ENCODE measurements at regions not wholly inside any gene's neighbourhood (a gene's known extent, or its start where the extent isn't known, plus 50 kb on each side); places are given as distances from the start of the nearest gene placed in this dataset.

DNA sequence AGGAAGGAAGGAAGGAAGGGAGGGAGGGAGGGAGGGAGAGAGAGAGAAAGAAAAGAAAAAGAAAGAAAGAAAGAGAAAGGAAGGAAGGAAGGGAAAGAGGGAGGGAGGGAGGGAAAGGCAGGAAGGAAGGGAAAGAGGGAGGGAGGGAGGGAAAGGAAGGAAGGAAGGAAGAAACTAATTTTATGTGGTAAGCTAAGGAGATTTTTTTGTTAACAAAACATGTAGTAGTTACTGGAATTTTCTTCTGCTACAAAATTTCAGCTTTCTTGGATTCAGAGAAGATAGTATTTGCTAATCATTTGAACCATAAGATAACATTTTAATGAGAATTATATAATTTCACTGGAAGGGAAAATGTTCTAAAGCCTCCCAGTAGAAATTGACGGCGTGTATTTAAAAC is 437.8 kb upstream of the DCN start:
- intact Hi-C loops (cut with DNase I; ENCODE audit: low total_unique reads), result no loop called here
- Histone ChIP-seq H3K9me3 (peaks cover 0 to 2% (median under 1%) of the 10 kb centered on the region in 8 donors), H3K36me3 (no peaks in the 10 kb centered on the region), H3K27me3 (replicated peaks in 1 of 7) (no peaks in the 10 kb centered on the region), H3K27ac (no peak overlapping the region), H3K4me3 (no peak overlapping the region), H3K4me1 (no peaks in the 10 kb centered on the region)
- DNase-seq, result no peak
- WGBS, 5 donors, result 92 to 97% (median 93%) methylated on average over 2 of the region's 2 CpGs
- TF ChIP-seq POLR2A (IDR thresholded peaks at IDR 0.05), result no peak
- TF ChIP-seq, protein P1, sequence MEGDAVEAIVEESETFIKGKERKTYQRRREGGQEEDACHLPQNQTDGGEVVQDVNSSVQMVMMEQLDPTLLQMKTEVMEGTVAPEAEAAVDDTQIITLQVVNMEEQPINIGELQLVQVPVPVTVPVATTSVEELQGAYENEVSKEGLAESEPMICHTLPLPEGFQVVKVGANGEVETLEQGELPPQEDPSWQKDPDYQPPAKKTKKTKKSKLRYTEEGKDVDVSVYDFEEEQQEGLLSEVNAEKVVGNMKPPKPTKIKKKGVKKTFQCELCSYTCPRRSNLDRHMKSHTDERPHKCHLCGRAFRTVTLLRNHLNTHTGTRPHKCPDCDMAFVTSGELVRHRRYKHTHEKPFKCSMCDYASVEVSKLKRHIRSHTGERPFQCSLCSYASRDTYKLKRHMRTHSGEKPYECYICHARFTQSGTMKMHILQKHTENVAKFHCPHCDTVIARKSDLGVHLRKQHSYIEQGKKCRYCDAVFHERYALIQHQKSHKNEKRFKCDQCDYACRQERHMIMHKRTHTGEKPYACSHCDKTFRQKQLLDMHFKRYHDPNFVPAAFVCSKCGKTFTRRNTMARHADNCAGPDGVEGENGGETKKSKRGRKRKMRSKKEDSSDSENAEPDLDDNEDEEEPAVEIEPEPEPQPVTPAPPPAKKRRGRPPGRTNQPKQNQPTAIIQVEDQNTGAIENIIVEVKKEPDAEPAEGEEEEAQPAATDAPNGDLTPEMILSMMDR (IDR thresholded peaks at IDR 0.05 in 8 of 11, conservative IDR thresholded peaks at IDR 0.05 in 3 of 11), result no peak

DNA sequence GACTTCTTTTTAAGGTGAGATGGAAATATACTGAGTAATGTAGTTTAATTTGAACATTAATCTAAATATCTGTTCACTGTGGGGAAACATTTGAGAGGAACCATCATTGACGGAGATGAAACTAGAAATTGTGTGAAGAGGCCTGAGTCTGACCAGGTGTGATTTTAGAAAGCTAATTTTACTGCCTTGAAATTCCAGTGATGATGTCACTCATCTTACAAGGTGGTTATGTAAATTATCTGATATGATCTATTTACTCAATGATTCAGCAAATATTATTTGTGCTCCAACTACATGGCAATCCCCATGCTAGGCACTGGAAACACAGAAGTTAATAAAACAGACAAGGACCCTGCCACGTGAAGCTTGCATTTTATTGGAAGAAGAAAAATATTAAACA is 435.7 kb upstream of the DCN start:
- no peak for DNase-seq
- H3K9me3 ChIP-seq, result no peaks in the 10 kb centered on the region
- H3K36me3 ChIP-seq, result no peaks in the 10 kb centered on the region
- intact Hi-C loops (cut with DNase I; ENCODE audit: low total_unique reads), result no loop called here
- H3K4me1 ChIP-seq, result no peaks in the 10 kb centered on the region
- TF ChIP-seq POLR2AphosphoS5 (IDR thresholded peaks at IDR 0.05) (no peak), POLR2A (IDR thresholded peaks at IDR 0.05) (no peak)
- TF ChIP-seq, protein P1 (IDR thresholded peaks at IDR 0.05 in 8 of 11, conservative IDR thresholded peaks at IDR 0.05 in 3 of 11), result no peak
- H3K27me3 ChIP-seq (replicated peaks in 1 of 7), result no peaks in the 10 kb centered on the region
- 84 to 91% (median 89%) methylated on average over 2 of the region's 2 CpGs for WGBS, 5 donors
- H3K27ac ChIP-seq, result no peak overlapping the region
- no peak overlapping the region for H3K4me3 ChIP-seq

DNA sequence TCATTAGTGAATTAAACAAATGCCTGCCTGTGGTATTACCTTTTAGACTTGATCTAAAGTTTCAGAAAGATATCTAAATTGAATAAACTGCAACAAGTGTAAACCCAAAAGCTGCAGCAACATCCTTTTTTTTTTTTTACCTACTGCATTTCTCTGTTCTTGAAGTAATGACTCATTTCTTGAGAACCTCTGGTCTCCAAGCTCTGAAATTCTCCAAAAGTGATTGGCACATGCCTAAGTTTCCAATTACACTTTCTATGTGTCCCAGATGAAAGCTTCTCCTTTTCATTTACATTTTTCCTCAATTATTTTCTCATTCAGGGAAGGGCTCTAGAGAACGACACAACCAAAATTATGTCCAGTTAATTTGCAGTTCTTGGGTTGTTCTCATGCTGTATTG is 435.2 kb upstream of the DCN start:
- no peak for DNase-seq
- no peak for TF ChIP-seq POLR2AphosphoS5 (IDR thresholded peaks at IDR 0.05)
- no peak for TF ChIP-seq POLR2A (IDR thresholded peaks at IDR 0.05)
- TF ChIP-seq, protein P1 (IDR thresholded peaks at IDR 0.05 in 8 of 11, conservative IDR thresholded peaks at IDR 0.05 in 3 of 11), result no peak
- no peaks in the 10 kb centered on the region for H3K9me3 ChIP-seq
- no peaks in the 10 kb centered on the region for H3K27me3 ChIP-seq (replicated peaks in 1 of 7)
- 78 to 92% (median 88%) methylated on average over 1 of the region's 1 CpG for WGBS, 5 donors
- H3K27ac ChIP-seq, result no peak overlapping the region
- intact Hi-C loops (cut with DNase I; ENCODE audit: low total_unique reads), result no loop called here
- H3K4me3 ChIP-seq, result no peak overlapping the region
- no peaks in the 10 kb centered on the region for H3K4me1 ChIP-seq
- no peaks in the 10 kb centered on the region for H3K36me3 ChIP-seq

DNA sequence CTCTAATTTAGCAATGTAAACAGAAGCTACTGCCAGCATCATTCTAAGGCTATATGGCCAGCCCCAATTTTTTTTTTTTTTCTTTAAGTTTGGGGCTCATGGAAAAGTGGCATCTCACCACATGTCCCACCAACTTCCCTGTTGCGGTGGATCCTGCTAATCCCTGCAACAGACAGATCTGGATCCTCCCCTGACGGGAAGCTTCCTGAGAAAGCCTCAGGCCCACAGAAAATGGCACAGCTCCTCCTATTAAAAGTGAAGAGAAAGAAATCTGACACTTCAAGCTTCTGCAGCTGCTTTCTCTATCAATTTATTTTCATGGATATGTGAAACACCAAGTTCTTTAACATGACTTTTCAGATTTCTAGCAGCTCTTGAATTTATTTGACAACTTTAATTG is 433.8 kb upstream of the DCN start:
- DNase-seq, result no peak
- intact Hi-C loops (cut with DNase I; ENCODE audit: low total_unique reads), result no loop called here
- no peaks in the 10 kb centered on the region for H3K36me3 ChIP-seq
- no peak overlapping the region for H3K27ac ChIP-seq
- H3K4me3 ChIP-seq, result no peak overlapping the region
- no peaks in the 10 kb centered on the region for H3K27me3 ChIP-seq (replicated peaks in 1 of 7)
- H3K9me3 ChIP-seq, result no peaks in the 10 kb centered on the region
- TF ChIP-seq POLR2A (IDR thresholded peaks at IDR 0.05) (no peak), POLR2AphosphoS5 (IDR thresholded peaks at IDR 0.05) (no peak)
- TF ChIP-seq, protein P1 (IDR thresholded peaks at IDR 0.05 in 8 of 11, conservative IDR thresholded peaks at IDR 0.05 in 3 of 11), result no peak
- no peaks in the 10 kb centered on the region for H3K4me1 ChIP-seq
- WGBS, 5 donors, result 71 to 87% (median 86%) methylated on average over 2 of the region's 2 CpGs
